ENCODE measurements at regions not wholly inside any gene's neighbourhood (a gene's known extent, or its start where the extent isn't known, plus 50 kb on each side); places are given as distances from the start of the nearest gene placed in this dataset.

DNA sequence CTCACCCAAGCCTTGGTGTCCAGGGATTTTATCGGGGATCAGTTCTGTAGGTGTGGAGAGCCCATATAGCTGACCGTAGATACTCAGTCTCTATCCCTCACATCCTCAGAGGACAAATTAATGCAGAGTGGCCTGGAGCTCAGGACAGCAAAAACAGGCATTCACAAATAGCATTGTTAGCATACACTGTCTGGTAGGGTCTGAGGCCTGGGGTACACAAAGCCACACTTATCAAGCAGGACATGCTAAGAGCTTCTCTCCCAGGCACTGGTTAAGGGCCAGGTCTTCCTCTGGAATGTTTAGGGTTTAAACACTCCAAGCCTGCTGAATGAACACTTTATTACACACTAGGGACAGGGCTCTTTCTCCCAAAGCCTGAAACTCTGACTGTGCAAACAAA is 253.2 kb downstream of the NEDD1 start:
- TF ChIP-seq, protein P1, sequence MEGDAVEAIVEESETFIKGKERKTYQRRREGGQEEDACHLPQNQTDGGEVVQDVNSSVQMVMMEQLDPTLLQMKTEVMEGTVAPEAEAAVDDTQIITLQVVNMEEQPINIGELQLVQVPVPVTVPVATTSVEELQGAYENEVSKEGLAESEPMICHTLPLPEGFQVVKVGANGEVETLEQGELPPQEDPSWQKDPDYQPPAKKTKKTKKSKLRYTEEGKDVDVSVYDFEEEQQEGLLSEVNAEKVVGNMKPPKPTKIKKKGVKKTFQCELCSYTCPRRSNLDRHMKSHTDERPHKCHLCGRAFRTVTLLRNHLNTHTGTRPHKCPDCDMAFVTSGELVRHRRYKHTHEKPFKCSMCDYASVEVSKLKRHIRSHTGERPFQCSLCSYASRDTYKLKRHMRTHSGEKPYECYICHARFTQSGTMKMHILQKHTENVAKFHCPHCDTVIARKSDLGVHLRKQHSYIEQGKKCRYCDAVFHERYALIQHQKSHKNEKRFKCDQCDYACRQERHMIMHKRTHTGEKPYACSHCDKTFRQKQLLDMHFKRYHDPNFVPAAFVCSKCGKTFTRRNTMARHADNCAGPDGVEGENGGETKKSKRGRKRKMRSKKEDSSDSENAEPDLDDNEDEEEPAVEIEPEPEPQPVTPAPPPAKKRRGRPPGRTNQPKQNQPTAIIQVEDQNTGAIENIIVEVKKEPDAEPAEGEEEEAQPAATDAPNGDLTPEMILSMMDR (IDR thresholded peaks at IDR 0.05) = no peak
- TF ChIP-seq POLR2A (IDR thresholded peaks at IDR 0.05) = no peak
